ENCODE measurements at regions not wholly inside any gene's neighbourhood (a gene's known extent, or its start where the extent isn't known, plus 50 kb on each side); places are given as distances from the start of the nearest gene placed in this dataset.

DNA sequence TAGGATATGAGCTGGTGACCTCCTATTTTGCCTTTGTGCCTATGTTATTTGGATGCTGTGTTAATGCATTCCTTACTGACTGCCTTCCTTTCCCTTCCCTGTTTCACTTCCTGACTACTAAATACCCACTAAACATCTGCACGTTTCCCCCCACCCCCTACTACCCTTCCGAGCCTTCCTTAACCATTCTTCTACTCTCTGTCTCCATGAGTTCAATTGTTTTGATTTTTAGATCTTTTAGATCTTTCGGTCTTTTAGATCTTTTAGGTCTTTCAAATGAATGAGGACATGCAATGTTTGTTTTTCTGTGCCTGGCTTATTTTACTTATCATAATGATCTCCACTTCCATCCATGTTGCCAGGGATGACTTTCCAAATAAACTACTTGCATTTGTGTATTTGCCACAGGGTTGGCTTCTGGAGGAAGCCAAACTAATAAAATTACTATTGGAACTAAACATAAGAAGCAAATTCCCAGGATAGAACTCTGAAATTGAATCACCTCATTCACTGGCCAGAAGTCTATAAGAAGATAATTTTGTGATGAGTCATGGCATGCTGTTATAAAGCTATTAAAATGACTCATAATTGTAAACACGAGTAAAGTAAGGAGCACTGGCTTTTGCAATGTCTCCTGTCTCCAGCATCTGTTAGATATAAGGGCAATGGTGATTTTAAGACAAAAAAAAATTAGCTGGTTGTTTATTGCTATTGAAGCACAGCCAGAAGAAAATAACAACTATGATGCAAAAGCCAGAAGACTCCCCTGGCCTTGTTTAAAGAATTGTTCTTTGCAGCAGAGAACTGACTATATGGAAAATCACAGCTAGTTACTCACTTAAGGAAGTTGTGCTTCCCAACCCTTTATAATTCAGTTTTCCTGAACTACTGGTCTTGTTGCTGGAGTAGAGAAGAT is 586.3 kb downstream of the LRFN5 start:
- Mint-ChIP-seq H3K27ac (ENCODE audit: unreplicated experiment) (no peak overlapping the region), H3K9me3 (ENCODE audit: unreplicated experiment) (no peaks in the 10 kb centered on the region), H3K36me3 (ENCODE audit: insufficient read depth, unreplicated experiment) (no peaks in the 10 kb centered on the region), H3K4me3 (ENCODE audit: unreplicated experiment) (no peak overlapping the region), H3K27me3 (ENCODE audit: insufficient read depth, unreplicated experiment) (no peaks in the 10 kb centered on the region), H3K4me1 (ENCODE audit: low read depth, unreplicated experiment) (no peaks in the 10 kb centered on the region)
- intact Hi-C loops (cut with micrococcal nuclease; ENCODE audit: unreplicated experiment): no loop called here
- no peak overlapping the region for H3K4me3 ChIP-seq (ENCODE audit: low read depth, low read length)
- H3K4me1 ChIP-seq: no peaks in the 10 kb centered on the region
- ChIA-PET POLR2A (no interaction called here), CTCF (no interaction called here)
- no peaks in the 10 kb centered on the region for H3K36me3 ChIP-seq (ENCODE audit: control insufficient read depth, insufficient read depth, low read length)
- no peaks in the 10 kb centered on the region for H3K27me3 ChIP-seq (replicated peaks; ENCODE audit: control insufficient read depth, insufficient read depth, low read length)
- no peak for DNase-seq
- BruUV-seq (replicated peaks): no TSS peak
- TF ChIP-seq, protein P1, sequence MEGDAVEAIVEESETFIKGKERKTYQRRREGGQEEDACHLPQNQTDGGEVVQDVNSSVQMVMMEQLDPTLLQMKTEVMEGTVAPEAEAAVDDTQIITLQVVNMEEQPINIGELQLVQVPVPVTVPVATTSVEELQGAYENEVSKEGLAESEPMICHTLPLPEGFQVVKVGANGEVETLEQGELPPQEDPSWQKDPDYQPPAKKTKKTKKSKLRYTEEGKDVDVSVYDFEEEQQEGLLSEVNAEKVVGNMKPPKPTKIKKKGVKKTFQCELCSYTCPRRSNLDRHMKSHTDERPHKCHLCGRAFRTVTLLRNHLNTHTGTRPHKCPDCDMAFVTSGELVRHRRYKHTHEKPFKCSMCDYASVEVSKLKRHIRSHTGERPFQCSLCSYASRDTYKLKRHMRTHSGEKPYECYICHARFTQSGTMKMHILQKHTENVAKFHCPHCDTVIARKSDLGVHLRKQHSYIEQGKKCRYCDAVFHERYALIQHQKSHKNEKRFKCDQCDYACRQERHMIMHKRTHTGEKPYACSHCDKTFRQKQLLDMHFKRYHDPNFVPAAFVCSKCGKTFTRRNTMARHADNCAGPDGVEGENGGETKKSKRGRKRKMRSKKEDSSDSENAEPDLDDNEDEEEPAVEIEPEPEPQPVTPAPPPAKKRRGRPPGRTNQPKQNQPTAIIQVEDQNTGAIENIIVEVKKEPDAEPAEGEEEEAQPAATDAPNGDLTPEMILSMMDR (IDR thresholded peaks at IDR 0.05; ENCODE audit: insufficient read depth in 1 of 2, low read depth in 1 of 2, low read length in 1 of 2, severe bottlenecking in 1 of 2, unreplicated experiment in 1 of 2): no peak
- H3K9me3 ChIP-seq: no peaks in the 10 kb centered on the region

DNA sequence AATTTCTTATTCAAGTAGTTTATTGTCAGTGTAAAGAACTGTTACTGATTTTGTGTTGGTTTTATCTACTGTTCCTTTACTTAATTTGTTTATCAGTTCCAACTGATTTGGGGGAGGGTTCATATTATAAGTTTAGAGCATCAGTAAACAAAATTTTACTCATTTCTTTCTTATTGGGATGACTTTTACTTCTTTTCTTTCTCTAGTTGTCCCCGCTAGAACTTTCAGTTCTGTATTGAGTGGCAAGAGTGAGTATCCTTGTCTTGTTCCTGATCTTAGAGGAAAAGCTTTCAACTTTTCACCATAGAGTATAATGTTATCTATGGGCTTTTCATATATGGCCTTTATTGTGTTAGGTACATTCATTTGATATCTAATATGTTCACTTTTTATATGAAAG is 584.1 kb downstream of the LRFN5 start:
- Histone ChIP-seq H3K9me3 (no peaks in the 10 kb centered on the region), H3K27me3 (replicated peaks; ENCODE audit: control insufficient read depth, insufficient read depth, low read length) (no peaks in the 10 kb centered on the region), H3K36me3 (ENCODE audit: control insufficient read depth, insufficient read depth, low read length) (no peaks in the 10 kb centered on the region), H3K4me1 (no peaks in the 10 kb centered on the region), H3K4me3 (ENCODE audit: low read depth, low read length) (no peak overlapping the region)
- no peaks in the 10 kb centered on the region for H3K36me3 Mint-ChIP-seq (ENCODE audit: insufficient read depth, unreplicated experiment)
- no peaks in the 10 kb centered on the region for H3K9me3 Mint-ChIP-seq (ENCODE audit: unreplicated experiment)
- TF ChIP-seq, protein P1 (IDR thresholded peaks at IDR 0.05; ENCODE audit: insufficient read depth in 1 of 2, low read depth in 1 of 2, low read length in 1 of 2, severe bottlenecking in 1 of 2, unreplicated experiment in 1 of 2): no peak
- intact Hi-C loops (cut with micrococcal nuclease; ENCODE audit: unreplicated experiment): no loop called here
- BruUV-seq (replicated peaks): no TSS peak
- CTCF ChIA-PET: no interaction called here
- DNase-seq: no peak
- POLR2A ChIA-PET: no interaction called here
- H3K27me3 Mint-ChIP-seq (ENCODE audit: insufficient read depth, unreplicated experiment): no peaks in the 10 kb centered on the region
- H3K4me1 Mint-ChIP-seq (ENCODE audit: low read depth, unreplicated experiment): no peaks in the 10 kb centered on the region
- H3K4me3 Mint-ChIP-seq (ENCODE audit: unreplicated experiment): no peak overlapping the region
- no peak overlapping the region for H3K27ac Mint-ChIP-seq (ENCODE audit: unreplicated experiment)

DNA sequence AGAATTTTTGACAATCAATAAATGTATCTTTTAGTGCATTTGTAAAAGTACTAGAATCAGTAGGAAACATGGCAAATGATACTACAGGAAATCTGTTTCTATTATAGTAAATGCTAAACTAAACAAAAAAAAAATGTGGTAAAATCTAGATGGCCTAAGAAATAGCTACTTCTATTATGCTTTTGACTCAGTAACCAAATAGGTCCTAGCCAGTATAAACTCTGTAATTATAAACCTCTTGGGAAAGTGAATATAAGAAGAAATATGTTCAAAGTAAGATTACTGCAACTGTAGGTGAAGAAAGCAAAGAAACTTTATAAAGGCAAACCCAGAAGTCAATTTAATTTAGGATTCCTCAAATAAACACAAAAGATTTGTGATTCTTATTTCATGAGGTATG is 581.2 kb downstream of the LRFN5 start:
- Mint-ChIP-seq H3K4me3 (ENCODE audit: unreplicated experiment) (no peak overlapping the region), H3K36me3 (ENCODE audit: insufficient read depth, unreplicated experiment) (no peaks in the 10 kb centered on the region), H3K9me3 (ENCODE audit: unreplicated experiment) (no peaks in the 10 kb centered on the region), H3K27me3 (ENCODE audit: insufficient read depth, unreplicated experiment) (no peaks in the 10 kb centered on the region), H3K4me1 (ENCODE audit: low read depth, unreplicated experiment) (no peaks in the 10 kb centered on the region), H3K27ac (ENCODE audit: unreplicated experiment) (no peak overlapping the region)
- no peaks in the 10 kb centered on the region for H3K27me3 ChIP-seq (replicated peaks; ENCODE audit: control insufficient read depth, insufficient read depth, low read length)
- TF ChIP-seq, protein P1 (IDR thresholded peaks at IDR 0.05; ENCODE audit: insufficient read depth in 1 of 2, low read depth in 1 of 2, low read length in 1 of 2, severe bottlenecking in 1 of 2, unreplicated experiment in 1 of 2): no peak
- no peaks in the 10 kb centered on the region for H3K36me3 ChIP-seq (ENCODE audit: control insufficient read depth, insufficient read depth, low read length)
- no peaks in the 10 kb centered on the region for H3K9me3 ChIP-seq
- DNase-seq: no peak
- no TSS peak for BruUV-seq (replicated peaks)
- intact Hi-C loops (cut with micrococcal nuclease; ENCODE audit: unreplicated experiment): no loop called here
- ChIA-PET POLR2A (no interaction called here), CTCF (no interaction called here)
- H3K4me3 ChIP-seq (ENCODE audit: low read depth, low read length): no peak overlapping the region
- no peaks in the 10 kb centered on the region for H3K4me1 ChIP-seq

All from Caco-2 (cell line).